ENCODE measurements at regions not wholly inside any gene's neighbourhood (a gene's known extent, or its start where the extent isn't known, plus 50 kb on each side); places are given as distances from the start of the nearest gene placed in this dataset.

DNA sequence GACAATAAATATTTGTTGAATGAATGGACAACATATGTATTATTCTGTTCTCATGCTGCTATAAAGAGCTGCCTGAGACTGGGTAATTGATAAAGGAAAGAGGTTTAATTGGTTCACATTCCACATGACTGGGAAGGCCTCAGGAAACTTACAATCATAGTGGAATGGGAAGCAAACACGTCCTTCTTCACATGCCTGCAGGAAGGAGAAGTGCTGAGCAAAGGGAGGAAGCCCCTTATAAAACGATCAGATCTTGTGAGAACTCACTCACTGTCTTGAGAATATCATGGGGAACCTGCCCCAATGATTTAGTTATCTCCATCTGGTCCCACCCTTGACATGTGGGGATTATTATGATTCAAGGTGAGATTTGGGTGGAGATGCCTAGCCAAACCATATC lies 233.9 kb upstream of the AADAT start:
- TF ChIP-seq POLR2A (IDR thresholded peaks at IDR 0.05; ENCODE audit: low read depth, low read length), result no peak
- TF ChIP-seq POLR2AphosphoS5 (IDR thresholded peaks at IDR 0.05; ENCODE audit: low read depth, low read length), result no peak
- no peak for TF ChIP-seq TAF1 (IDR thresholded peaks at IDR 0.05; ENCODE audit: low read depth, low read length)
- no peak for TF ChIP-seq SPI1 (IDR thresholded peaks at IDR 0.05; ENCODE audit: low read depth, low read length)

Data from GM12891 (cell line).